GM23338 (cell line): ENCODE measurements at regions not wholly inside any gene's neighbourhood (a gene's known extent, or its start where the extent isn't known, plus 50 kb on each side); places are given as distances from the start of the nearest gene placed in this dataset.

Source experiments
- ATAC-seq: fragments of 200-7000 bp; cut with Tn5 transposase; 3 replicates; pipeline ENCODE4 v1.9.1; 2020
- DNase-seq: peaks from one replicate; pipeline ENCODE4 v3.0.0-alpha.2; 2015; ENCODE audit warnings: low spot score
- H2AFZ ChIP-seq: fragments of 200-600 bp; sonication (generic); 2 replicates; pipeline ENCODE4 v1.8.0; 2016; ENCODE audit warnings: antibody characterized with exemption, mild to moderate bottlenecking, moderate library complexity
- H3F3A ChIP-seq: fragments of 200-600 bp; sonication (generic); replicated peaks from 2 replicates; pipeline ENCODE4 v1.8.0; 2017; ENCODE audit warnings: antibody characterized with exemption, mixed run types, low read depth
- H3K27ac ChIP-seq: fragments of 200-600 bp; sonication (generic); 2 replicates; pipeline ENCODE4 v1.6.1; 2016; ENCODE audit warnings: low read depth
- H3K27me3 ChIP-seq: fragments of 200-600 bp; sonication (generic); 2 replicates; pipeline ENCODE4 v1.8.0; 2016; ENCODE audit warnings: mild to moderate bottlenecking, mixed run types, moderate library complexity; ENCODE audit not compliant: insufficient read depth
- H3K36me3 ChIP-seq: fragments of 200-600 bp; sonication (generic); 2 replicates; pipeline ENCODE4 v1.8.0; 2016; ENCODE audit warnings: mild to moderate bottlenecking; ENCODE audit not compliant: insufficient read depth
- H3K4me1 ChIP-seq: fragments of 200-600 bp; sonication (generic); 2 replicates; pipeline ENCODE4 v1.8.0; 2016; ENCODE audit warnings: mild to moderate bottlenecking, moderate library complexity; ENCODE audit not compliant: insufficient read depth
- H3K4me2 ChIP-seq: fragments of 200-600 bp; sonication (generic); 2 replicates; pipeline ENCODE4 v1.7.1; 2017; ENCODE audit warnings: mixed run types
- H3K4me3 ChIP-seq: fragments of 200-600 bp; sonication (generic); 2 replicates; pipeline ENCODE4 v1.6.1; 2016; ENCODE audit warnings: mixed run types
- H3K79me2 ChIP-seq: fragments of 200-600 bp; sonication (generic); replicated peaks from 2 replicates; pipeline ENCODE4 v1.8.0; 2017; ENCODE audit warnings: mild to moderate bottlenecking; ENCODE audit not compliant: insufficient read depth
- H3K9me2 ChIP-seq: fragments of 200-600 bp; sonication (generic); 2 replicates; pipeline ENCODE4 v1.8.0; 2017; ENCODE audit not compliant: insufficient read depth
- H4K20me1 ChIP-seq: fragments of 200-600 bp; sonication (generic); replicated peaks from 2 replicates; pipeline ENCODE4 v1.8.0; 2017; ENCODE audit warnings: mild to moderate bottlenecking; ENCODE audit not compliant: insufficient read depth
- H3K27ac Mint-ChIP-seq: 2 replicates; pipeline ENCODE4 v1.8.0; 2020; ENCODE audit warnings: inconsistent platforms, mild to moderate bottlenecking, moderate library complexity, mixed read lengths
- H3K27me3 Mint-ChIP-seq: 3 replicates; pipeline ENCODE4 v1.8.0; 2022; ENCODE audit warnings: low read depth, mild to moderate bottlenecking, moderate library complexity, mixed read lengths, inconsistent platforms; ENCODE audit not compliant: insufficient read depth, poor library complexity
- H3K36me3 Mint-ChIP-seq: 3 replicates; pipeline ENCODE4 v1.8.0; 2021; ENCODE audit warnings: low read depth, mild to moderate bottlenecking, inconsistent platforms, moderate library complexity, mixed read lengths
- H3K4me1 Mint-ChIP-seq: 3 replicates; pipeline ENCODE4 v1.8.0; 2020; ENCODE audit warnings: mild to moderate bottlenecking, inconsistent platforms, mixed read lengths
- H3K4me3 Mint-ChIP-seq: 3 replicates; pipeline ENCODE4 v1.8.0; 2021; ENCODE audit warnings: moderate library complexity, mild to moderate bottlenecking, inconsistent platforms, mixed read lengths
- H3K9me3 Mint-ChIP-seq: 3 replicates; pipeline ENCODE4 v1.8.0; 2020; ENCODE audit warnings: moderate library complexity, mild to moderate bottlenecking, inconsistent platforms, mixed read lengths
- CREB1 ChIP-seq: fragments of 250-450 bp; sonication (Bioruptor Pico); IDR thresholded peaks from 2 replicates; pipeline ENCODE4 v1.5.0; 2020; ENCODE audit warnings: low read depth, mild to moderate bottlenecking, moderate library complexity
- ETS1 ChIP-seq: IDR thresholded peaks from 2 replicates; pipeline ENCODE4 v1.6.1; 2016; ENCODE audit warnings: antibody characterized with exemption
- EZH2 ChIP-seq: fragments of 200-600 bp; sonication (generic); IDR thresholded peaks from one replicate; pipeline ENCODE4 v1.8.0; 2017; ENCODE audit warnings: antibody characterized with exemption, mild to moderate bottlenecking, low read depth; ENCODE audit not compliant: unreplicated experiment
- EZH2phosphoT487 ChIP-seq: fragments of 200-600 bp; sonication (generic); IDR thresholded peaks from one replicate; pipeline ENCODE4 v1.8.1; 2018; ENCODE audit warnings: antibody characterized with exemption; ENCODE audit not compliant: unreplicated experiment
- JUNB ChIP-seq: IDR thresholded peaks from one replicate; pipeline ENCODE4 v1.6.1; 2016; ENCODE audit warnings: antibody characterized with exemption; ENCODE audit not compliant: unreplicated experiment
- POLR2AphosphoS5 ChIP-seq: IDR thresholded peaks from 2 replicates; pipeline ENCODE4 v1.6.1; 2016; ENCODE audit warnings: antibody characterized with exemption, low read depth
- REST ChIP-seq: IDR thresholded peaks from one replicate; pipeline ENCODE4 v1.6.1; 2018; ENCODE audit warnings: antibody characterized with exemption; ENCODE audit not compliant: unreplicated experiment
- STAT1 ChIP-seq: IDR thresholded peaks from one replicate; pipeline ENCODE4 v1.6.1; 2016; ENCODE audit warnings: antibody characterized with exemption; ENCODE audit not compliant: unreplicated experiment
- ZNF331 ChIP-seq: fragments of 250-450 bp; sonication (Bioruptor Pico); IDR thresholded peaks from 2 replicates; pipeline ENCODE4 v1.5.0; 2020; ENCODE audit warnings: low read depth, mild to moderate bottlenecking, moderate library complexity
- ZNF462 ChIP-seq: fragments of 250-450 bp; sonication (Bioruptor Pico); IDR thresholded peaks from 2 replicates; pipeline ENCODE4 v1.5.0; 2020; ENCODE audit warnings: mild to moderate bottlenecking, moderate library complexity

GRCh38 chr1:193656841-193657240 lies 470.4 kb upstream of the B3GALT2 start (continued):
- TF ChIP-seq EZH2 (no peak), CREB1 (CRISPR knock-in tag) (no peak), ETS1 (no peak), JUNB (no peak), EZH2phosphoT487 (no peak), REST (no peak), STAT1 (no peak)

GRCh38 chr1:193654951-193655735 lies 468.7 kb upstream of the B3GALT2 start:
- no peak overlapping the region for H3K4me3 ChIP-seq
- no peaks in the 10 kb centered on the region for H3K4me1 ChIP-seq
- peaks cover 9% of the 10 kb centered on the region; the same call in 1 of the 2 replicates for H3K9me2 ChIP-seq
- no peak overlapping the region for H3K27ac ChIP-seq
- Mint-ChIP-seq H3K36me3 (no peaks in the 10 kb centered on the region), H3K4me1 (no peaks in the 10 kb centered on the region), H3K4me3 (no peak overlapping the region), H3K27me3 (no peaks in the 10 kb centered on the region), H3K9me3 (no peaks in the 10 kb centered on the region), H3K27ac (no peak overlapping the region)
- H3K27me3 ChIP-seq, result no peaks in the 10 kb centered on the region
- H3K4me2 ChIP-seq, result no peak overlapping the region
- no peak for ATAC-seq
- H4K20me1 ChIP-seq, result no peaks in the 10 kb centered on the region
- no peaks in the 10 kb centered on the region for H3K79me2 ChIP-seq
- H2AFZ ChIP-seq, result no peak overlapping the region
- no peaks in the 10 kb centered on the region for H3F3A ChIP-seq
- DNase-seq, result no peak
- no peaks in the 10 kb centered on the region for H3K36me3 ChIP-seq
- TF ChIP-seq ETS1 (no peak), POLR2AphosphoS5 (no peak), ZNF462 (no peak), EZH2phosphoT487 (no peak), STAT1 (no peak), ZNF331 (no peak)
